Vagina (tissue), 2 donors: ENCODE measurements at regions not wholly inside any gene's neighbourhood (a gene's known extent, or its start where the extent isn't known, plus 50 kb on each side); places are given as distances from the start of the nearest gene placed in this dataset.
A peak's percentile ranks its signal among the peaks of the same experiment; 100 is the strongest.

Source experiments
- DNase-seq, 2 donors: peaks; one replicate each; pipeline ENCODE4 v3.0.0-alpha.2; 2017; ENCODE audit errors: extremely low spot score in 2 of 2
- H3K27ac ChIP-seq: fragments of 200-600 bp; sonication (generic); one replicate; pipeline ENCODE4 v1.5.1; 2019
- H3K27me3 ChIP-seq: fragments of 200-600 bp; sonication (generic); one replicate; pipeline ENCODE4 v1.5.1; 2019
- H3K36me3 ChIP-seq, 2 donors: fragments of 200-600 bp; sonication (generic); one replicate each; pipeline ENCODE4 v1.5.1; 2017 to 2019
- H3K4me1 ChIP-seq: fragments of 200-600 bp; sonication (generic); one replicate; pipeline ENCODE4 v1.5.1; 2019
- H3K4me3 ChIP-seq, 2 donors: fragments of 200-600 bp; sonication (generic); 1 replicate in 1 of 2; 2 replicates in 1 of 2; pipeline ENCODE4 v1.5.1; 2016 to 2019
- H3K9me3 ChIP-seq: fragments of 200-600 bp; sonication (generic); one replicate; pipeline ENCODE4 v1.5.1; 2019
- POLR2A ChIP-seq, 2 donors: fragments of 450-650 bp; IDR thresholded peaks; one replicate each; pipeline ENCODE4 v1.6.1; 2017; ENCODE audit warnings: antibody characterized with exemption in 2 of 2, mild to moderate bottlenecking in 2 of 2, moderate library complexity in 2 of 2
- POLR2AphosphoS5 ChIP-seq, 2 donors: sonication (generic); formaldehyde crosslinking; IDR thresholded peaks; one replicate each; pipeline ENCODE4 v1.9.0; 2017; ENCODE audit warnings: antibody characterized with exemption in 2 of 2, mild to moderate bottlenecking in 2 of 2, low read depth in 1 of 2; ENCODE audit not compliant: insufficient read depth in 1 of 2
- intact Hi-C: fragments of 100-400 bp; cut with DNase I; formaldehyde crosslinking; loops from one replicate; pipeline ENCODE4 v1.15.1; 2023
- TF ChIP-seq, protein P1 (sequence below), 3 experiments: fragments of 450-650 bp in 2 of 3; fragments of 200-600 bp in 1 of 3; sonication (generic) in 1 of 3; IDR thresholded peaks; one replicate each; pipeline ENCODE4 v1.5.1; 2017 to 2019; ENCODE audit warnings: antibody characterized with exemption in 3 of 3, mild to moderate bottlenecking in 2 of 3, moderate library complexity in 2 of 3

DNA sequence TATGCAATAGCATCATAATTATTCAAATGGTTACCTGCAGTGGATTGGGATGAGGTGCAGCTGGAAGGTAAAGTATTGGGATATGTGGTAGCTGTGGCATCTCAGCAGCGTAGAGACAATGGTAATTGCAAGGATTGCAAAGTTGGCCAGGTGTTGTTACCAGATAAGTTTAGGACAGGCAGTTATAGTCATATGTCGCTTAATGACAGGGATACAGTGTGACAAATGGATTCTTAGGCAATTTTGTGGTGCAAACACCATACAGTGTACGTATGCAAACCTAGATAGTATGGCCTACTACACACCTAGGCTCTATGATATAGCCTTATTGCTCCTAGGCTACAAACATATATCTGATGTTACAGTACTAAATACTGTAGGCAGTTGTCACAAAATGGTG is 163.5 kb upstream of the LYZL2 start:
- no peak for DNase-seq
- Histone ChIP-seq H3K27me3 (no peaks in the 10 kb centered on the region), H3K4me3 (no peak overlapping the region), H3K36me3 (no peaks in the 10 kb centered on the region), H3K4me1 (peaks cover 17% of the 10 kb centered on the region), H3K9me3 (no peaks in the 10 kb centered on the region), H3K27ac (no peak overlapping the region)
- intact Hi-C loops: no loop called here
- TF ChIP-seq POLR2AphosphoS5 (IDR thresholded peaks at IDR 0.05; ENCODE audit: insufficient read depth in 1 of 2, low read depth in 1 of 2) (no peak), POLR2A (IDR thresholded peaks at IDR 0.05) (no peak)
- TF ChIP-seq, protein P1, sequence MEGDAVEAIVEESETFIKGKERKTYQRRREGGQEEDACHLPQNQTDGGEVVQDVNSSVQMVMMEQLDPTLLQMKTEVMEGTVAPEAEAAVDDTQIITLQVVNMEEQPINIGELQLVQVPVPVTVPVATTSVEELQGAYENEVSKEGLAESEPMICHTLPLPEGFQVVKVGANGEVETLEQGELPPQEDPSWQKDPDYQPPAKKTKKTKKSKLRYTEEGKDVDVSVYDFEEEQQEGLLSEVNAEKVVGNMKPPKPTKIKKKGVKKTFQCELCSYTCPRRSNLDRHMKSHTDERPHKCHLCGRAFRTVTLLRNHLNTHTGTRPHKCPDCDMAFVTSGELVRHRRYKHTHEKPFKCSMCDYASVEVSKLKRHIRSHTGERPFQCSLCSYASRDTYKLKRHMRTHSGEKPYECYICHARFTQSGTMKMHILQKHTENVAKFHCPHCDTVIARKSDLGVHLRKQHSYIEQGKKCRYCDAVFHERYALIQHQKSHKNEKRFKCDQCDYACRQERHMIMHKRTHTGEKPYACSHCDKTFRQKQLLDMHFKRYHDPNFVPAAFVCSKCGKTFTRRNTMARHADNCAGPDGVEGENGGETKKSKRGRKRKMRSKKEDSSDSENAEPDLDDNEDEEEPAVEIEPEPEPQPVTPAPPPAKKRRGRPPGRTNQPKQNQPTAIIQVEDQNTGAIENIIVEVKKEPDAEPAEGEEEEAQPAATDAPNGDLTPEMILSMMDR (IDR thresholded peaks at IDR 0.05): no peak

DNA sequence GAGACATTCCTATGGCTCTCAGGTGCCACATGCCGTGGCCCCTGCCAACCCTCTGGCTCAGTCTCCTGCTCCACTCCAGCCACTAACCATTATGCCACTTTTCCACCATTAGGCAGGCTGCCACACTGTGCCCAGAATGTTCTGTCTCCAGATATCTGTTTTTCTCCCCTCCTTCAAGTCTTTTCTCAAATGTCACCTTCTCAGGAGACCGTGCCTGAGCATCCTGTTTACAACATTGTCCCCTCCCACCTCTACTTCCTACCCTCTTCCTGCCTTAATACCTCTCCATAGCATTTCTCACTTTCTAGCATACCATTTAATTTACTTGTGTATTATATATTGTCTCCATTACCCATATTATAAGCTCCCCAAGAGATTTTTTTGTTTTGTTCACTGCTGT is 162.5 kb upstream of the LYZL2 start:
- peaks cover 17% of the 10 kb centered on the region for H3K4me1 ChIP-seq
- no peaks in the 10 kb centered on the region for H3K27me3 ChIP-seq
- no peaks in the 10 kb centered on the region for H3K36me3 ChIP-seq
- TF ChIP-seq POLR2AphosphoS5 (IDR thresholded peaks at IDR 0.05; ENCODE audit: insufficient read depth in 1 of 2, low read depth in 1 of 2) (no peak), POLR2A (IDR thresholded peaks at IDR 0.05) (no peak)
- TF ChIP-seq, protein P1 (IDR thresholded peaks at IDR 0.05): no peak
- intact Hi-C loops: no loop called here
- no peak overlapping the region for H3K4me3 ChIP-seq
- H3K27ac ChIP-seq: no peak overlapping the region
- no peak for DNase-seq
- no peaks in the 10 kb centered on the region for H3K9me3 ChIP-seq

DNA sequence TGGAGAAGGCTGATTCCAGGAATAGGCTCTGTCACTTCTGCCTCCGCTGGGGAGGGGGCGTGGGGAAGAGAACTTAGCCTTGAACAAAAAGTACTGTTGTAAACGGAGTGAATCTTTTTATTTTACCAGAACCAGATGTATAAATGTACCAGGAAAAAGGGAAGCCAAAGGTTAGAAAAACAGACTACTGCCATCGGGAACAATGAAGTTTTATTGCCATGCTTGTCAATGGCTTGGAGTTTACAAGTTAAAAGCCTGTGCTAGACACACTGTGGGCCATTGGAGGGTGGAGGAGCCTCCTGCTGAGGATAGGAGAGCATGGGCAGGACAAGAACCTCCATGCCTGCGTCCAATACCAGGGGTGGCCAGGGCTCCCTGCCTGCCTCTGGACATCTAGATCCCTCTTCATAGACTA is 161.7 kb upstream of the LYZL2 start:
- Histone ChIP-seq H3K36me3 (no peaks in the 10 kb centered on the region), H3K4me3 (no peak overlapping the region), H3K27me3 (no peaks in the 10 kb centered on the region), H3K4me1 (peaks cover 18% of the 10 kb centered on the region), H3K27ac (no peak overlapping the region), H3K9me3 (no peaks in the 10 kb centered on the region)
- DNase-seq: no peak
- TF ChIP-seq POLR2A (IDR thresholded peaks at IDR 0.05) (no peak), POLR2AphosphoS5 (IDR thresholded peaks at IDR 0.05; ENCODE audit: insufficient read depth in 1 of 2, low read depth in 1 of 2) (no peak)
- TF ChIP-seq, protein P1 (IDR thresholded peaks at IDR 0.05): no peak
- intact Hi-C loops: no loop called here

DNA sequence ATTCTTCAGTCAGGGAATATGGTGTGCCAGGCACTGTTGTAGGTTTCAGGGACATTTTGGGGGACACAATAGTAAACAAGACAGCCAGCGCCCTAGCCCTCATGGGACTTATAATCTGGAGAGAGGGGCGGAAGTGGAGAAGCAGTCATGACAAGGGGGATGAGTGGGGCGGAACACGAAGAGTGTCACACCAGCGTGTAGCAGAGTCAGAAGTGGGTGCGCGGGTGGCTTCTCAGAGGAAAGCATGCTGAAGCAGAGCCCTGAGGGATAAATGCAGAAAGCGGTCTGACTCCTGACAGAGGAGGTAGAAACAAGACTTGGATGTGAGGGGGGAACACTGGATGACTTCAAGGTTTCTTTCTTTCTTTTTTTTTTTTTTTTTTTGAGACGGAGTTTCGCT is 160.3 kb upstream of the LYZL2 start:
- no peaks in the 10 kb centered on the region for H3K27me3 ChIP-seq
- no peak for DNase-seq
- no peaks in the 10 kb centered on the region for H3K9me3 ChIP-seq
- intact Hi-C loops: loop anchor here (10.0 kb wide), 1 partner anchor 885 kb away; no protein-coding TSS in a partner anchor
- no peaks in the 10 kb centered on the region for H3K36me3 ChIP-seq
- no peak overlapping the region for H3K4me3 ChIP-seq
- no peak overlapping the region for H3K27ac ChIP-seq
- TF ChIP-seq POLR2A (IDR thresholded peaks at IDR 0.05) (no peak), POLR2AphosphoS5 (IDR thresholded peaks at IDR 0.05; ENCODE audit: insufficient read depth in 1 of 2, low read depth in 1 of 2) (no peak)
- TF ChIP-seq, protein P1 (IDR thresholded peaks at IDR 0.05): no peak
- peaks cover 30% of the 10 kb centered on the region for H3K4me1 ChIP-seq

DNA sequence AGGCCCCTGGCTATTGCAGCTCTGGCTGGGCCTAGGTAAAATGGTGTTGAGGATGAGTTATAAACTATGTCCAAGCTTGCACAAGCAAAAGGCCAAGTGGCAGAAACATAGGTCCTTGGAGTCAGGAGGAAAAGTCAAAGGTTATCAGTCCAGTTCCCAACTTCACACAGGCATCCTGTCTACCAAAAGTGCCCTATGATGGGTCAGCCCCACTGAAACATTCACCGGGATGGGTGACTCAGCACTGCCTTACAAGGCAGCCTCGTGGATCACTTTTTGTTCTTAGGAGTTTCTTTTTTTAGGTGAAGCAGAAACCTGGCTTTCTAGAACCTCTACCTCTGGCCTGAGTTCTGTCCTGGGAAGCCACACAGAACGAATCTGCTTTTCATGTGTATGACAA is 158.8 kb upstream of the LYZL2 start:
- Histone ChIP-seq H3K27me3 (no peaks in the 10 kb centered on the region), H3K9me3 (no peaks in the 10 kb centered on the region), H3K36me3 (no peaks in the 10 kb centered on the region), H3K4me1 (peaks cover 41% of the 10 kb centered on the region), H3K27ac (peak overlapping the region; percentile 21), H3K4me3 (no peak overlapping the region)
- DNase-seq: no peak
- TF ChIP-seq, protein P1 (IDR thresholded peaks at IDR 0.05): no peak
- TF ChIP-seq POLR2A (IDR thresholded peaks at IDR 0.05) (no peak), POLR2AphosphoS5 (IDR thresholded peaks at IDR 0.05; ENCODE audit: insufficient read depth in 1 of 2, low read depth in 1 of 2) (no peak)
- intact Hi-C loops: loop anchor here (10.0 kb wide), 1 partner anchor 886 kb away; no protein-coding TSS in a partner anchor
